AG10803 (cell line): ENCODE measurements at regions not wholly inside any gene's neighbourhood (a gene's known extent, or its start where the extent isn't known, plus 50 kb on each side); places are given as distances from the start of the nearest gene placed in this dataset.

Source experiments
- DNase-seq: peaks from one replicate; pipeline ENCODE4 v3.0.0; 2010; ENCODE audit warnings: low read depth
- H3K4me3 ChIP-seq: 2 replicates; pipeline ENCODE4 v1.5.1; 2011; ENCODE audit warnings: mild to moderate bottlenecking, low read length, control low read depth
- TF ChIP-seq, protein P1 (sequence below): conservative IDR thresholded peaks from 2 replicates; pipeline ENCODE4 v1.5.1; 2011; ENCODE audit warnings: mild to moderate bottlenecking, low read length, control low read depth, inconsistent platforms

DNA sequence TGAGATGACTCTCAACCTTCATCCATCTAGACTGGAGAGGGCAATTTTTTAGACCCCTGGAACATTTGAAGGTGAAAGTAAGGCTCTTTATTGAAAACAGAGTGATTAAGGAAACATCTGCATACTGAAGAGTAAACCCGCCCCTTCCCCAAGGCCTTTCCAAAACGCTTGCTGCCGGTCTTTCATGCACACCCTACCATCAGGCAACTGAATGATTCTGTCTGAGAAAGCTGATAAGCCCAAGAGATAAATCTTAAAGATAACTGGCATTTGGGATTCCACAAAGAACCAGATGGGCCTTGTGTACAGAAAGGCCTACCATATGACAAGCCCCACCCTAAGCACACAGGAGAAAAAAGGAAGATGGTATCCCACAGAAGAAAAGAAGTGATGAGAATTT, 54.4 kb upstream of the PIK3R1 start:
- DNase-seq, result no peak
- no peak overlapping the region for H3K4me3 ChIP-seq
- TF ChIP-seq, protein P1, sequence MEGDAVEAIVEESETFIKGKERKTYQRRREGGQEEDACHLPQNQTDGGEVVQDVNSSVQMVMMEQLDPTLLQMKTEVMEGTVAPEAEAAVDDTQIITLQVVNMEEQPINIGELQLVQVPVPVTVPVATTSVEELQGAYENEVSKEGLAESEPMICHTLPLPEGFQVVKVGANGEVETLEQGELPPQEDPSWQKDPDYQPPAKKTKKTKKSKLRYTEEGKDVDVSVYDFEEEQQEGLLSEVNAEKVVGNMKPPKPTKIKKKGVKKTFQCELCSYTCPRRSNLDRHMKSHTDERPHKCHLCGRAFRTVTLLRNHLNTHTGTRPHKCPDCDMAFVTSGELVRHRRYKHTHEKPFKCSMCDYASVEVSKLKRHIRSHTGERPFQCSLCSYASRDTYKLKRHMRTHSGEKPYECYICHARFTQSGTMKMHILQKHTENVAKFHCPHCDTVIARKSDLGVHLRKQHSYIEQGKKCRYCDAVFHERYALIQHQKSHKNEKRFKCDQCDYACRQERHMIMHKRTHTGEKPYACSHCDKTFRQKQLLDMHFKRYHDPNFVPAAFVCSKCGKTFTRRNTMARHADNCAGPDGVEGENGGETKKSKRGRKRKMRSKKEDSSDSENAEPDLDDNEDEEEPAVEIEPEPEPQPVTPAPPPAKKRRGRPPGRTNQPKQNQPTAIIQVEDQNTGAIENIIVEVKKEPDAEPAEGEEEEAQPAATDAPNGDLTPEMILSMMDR, result no peak

- H3K4me3 ChIP-seq, result no peak overlapping the region
- no peak for DNase-seq
- TF ChIP-seq, protein P1, result no peak
Measured at GRCh38 chr5:68159224-68159951, 56.2 kb upstream of the PIK3R1 start.

- TF ChIP-seq, protein P1, result no peak
- no peak overlapping the region for H3K4me3 ChIP-seq
- DNase-seq, result no peak
Measured at GRCh38 chr5:68155940-68156339, 59.6 kb upstream of the PIK3R1 start.

- DNase-seq, result no peak
- TF ChIP-seq, protein P1, result no peak
- no peak overlapping the region for H3K4me3 ChIP-seq
Measured at GRCh38 chr5:68154119-68154857, 61.3 kb upstream of the PIK3R1 start.

- TF ChIP-seq, protein P1, result no peak
- no peak overlapping the region for H3K4me3 ChIP-seq
- no peak for DNase-seq
Measured at GRCh38 chr5:68151812-68152211, 63.7 kb upstream of the PIK3R1 start.

DNA sequence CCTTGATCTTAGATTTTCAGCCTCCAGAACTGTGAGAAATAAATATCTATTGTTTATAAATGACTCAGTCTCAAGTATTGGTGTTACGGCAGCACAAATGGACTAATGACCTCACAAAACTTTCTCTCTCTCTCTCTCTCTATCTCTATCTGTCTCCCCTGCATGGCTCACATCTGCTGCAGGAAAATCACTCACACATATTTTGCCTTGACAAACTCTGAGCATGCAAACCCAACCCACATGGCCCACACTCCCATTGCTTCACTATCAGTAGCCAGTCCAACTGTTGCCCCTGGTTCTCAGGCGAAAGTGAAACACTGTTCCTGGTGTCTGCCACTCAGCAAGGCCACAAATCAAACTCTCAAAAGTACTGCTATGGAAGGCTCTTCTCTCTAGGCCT, 66.4 kb upstream of the PIK3R1 start:
- TF ChIP-seq, protein P1, result no peak
- H3K4me3 ChIP-seq, result no peak overlapping the region

GRCh38 chr5:68148096-68148495, 67.5 kb upstream of the PIK3R1 start:
- DNase-seq, result no peak
- TF ChIP-seq, protein P1, result no peak
- H3K4me3 ChIP-seq, result no peak overlapping the region

More for the DNA sequence above, 66.4 kb upstream of the PIK3R1 start:
- peak; percentile 82 for DNase-seq
